Tibial artery (tissue), 4 donors: ENCODE measurements at regions not wholly inside any gene's neighbourhood (a gene's known extent, or its start where the extent isn't known, plus 50 kb on each side); places are given as distances from the start of the nearest gene placed in this dataset.

ENCODE experiments used
- DNase-seq, 2 donors: peaks; one replicate each; pipeline ENCODE4 v3.0.0-alpha.2; 2019
- H3K27ac ChIP-seq, 2 donors: fragments of 200-600 bp; sonication (generic) in 1 of 2; 1 replicate in 1 of 2; 2 replicates in 1 of 2; pipeline ENCODE4 v1.5.1; 2018 to 2019; ENCODE audit warnings: mild to moderate bottlenecking in 1 of 2
- H3K27me3 ChIP-seq, 2 donors: fragments of 200-600 bp; sonication (generic) in 1 of 2; one replicate each; pipeline versions ENCODE4 v1.5.1 to v1.6.0; 2016 to 2019
- H3K36me3 ChIP-seq, 3 donors: fragments of 200-600 bp; sonication (generic) in 2 of 3; one replicate each; pipeline ENCODE4 v1.5.1; 2016 to 2019; ENCODE audit warnings: mild to moderate bottlenecking in 2 of 3
- H3K4me1 ChIP-seq, 4 donors: fragments of 200-600 bp; sonication (generic) in 2 of 4; 1 replicate in 3 of 4; 2 replicates in 1 of 4; pipeline ENCODE4 v1.5.1; 2016 to 2019
- H3K4me3 ChIP-seq, 2 donors: fragments of 200-600 bp; sonication (generic) in 1 of 2; 1 replicate in 1 of 2; 2 replicates in 1 of 2; pipeline ENCODE4 v1.5.1; 2018 to 2019; ENCODE audit warnings: mild to moderate bottlenecking in 2 of 2
- H3K9me3 ChIP-seq, 3 donors: fragments of 200-600 bp; sonication (generic) in 1 of 3; one replicate each; pipeline ENCODE4 v1.5.1; 2016 to 2019
- intact Hi-C: fragments of 100-400 bp; cut with DNase I; formaldehyde crosslinking; loops from one replicate; pipeline ENCODE4 v1.15.0; 2023; ENCODE audit warnings: low total_unique reads
- TF ChIP-seq, protein P1 (sequence below), 2 experiments: fragments of 200-600 bp in 1 of 2; fragments of 450-650 bp in 1 of 2; IDR thresholded peaks; one replicate each; pipeline ENCODE4 v1.5.1; 2017 to 2019; ENCODE audit warnings: antibody characterized with exemption in 2 of 2, mild to moderate bottlenecking in 1 of 2, moderate library complexity in 1 of 2

DNA sequence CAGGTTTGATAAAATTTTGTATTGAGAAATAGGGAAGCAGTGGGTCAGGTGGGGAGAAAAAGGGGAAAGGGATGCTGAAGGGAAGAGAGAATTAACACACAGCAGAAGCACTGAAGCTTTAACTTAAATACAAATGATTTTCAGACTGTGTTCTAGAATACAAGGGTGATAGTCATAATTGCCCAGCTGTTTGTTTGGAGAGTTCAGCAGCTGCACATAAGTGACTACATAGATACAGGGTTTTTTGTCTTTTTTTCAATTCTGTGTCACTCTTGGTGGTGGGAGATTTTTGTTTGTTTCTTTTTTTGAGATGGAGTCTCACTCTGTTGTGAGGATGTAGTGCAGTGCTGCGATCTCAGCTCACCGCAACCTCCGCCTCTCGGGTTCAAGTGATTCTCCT is 590.4 kb upstream of the SEMA6A start:
- Histone ChIP-seq H3K4me3 (no peak overlapping the region), H3K9me3 (no peaks in the 10 kb centered on the region), H3K36me3 (no peaks in the 10 kb centered on the region), H3K27ac (no peak overlapping the region), H3K4me1 (no peaks in the 10 kb centered on the region), H3K27me3 (no peaks in the 10 kb centered on the region)
- TF ChIP-seq, protein P1, sequence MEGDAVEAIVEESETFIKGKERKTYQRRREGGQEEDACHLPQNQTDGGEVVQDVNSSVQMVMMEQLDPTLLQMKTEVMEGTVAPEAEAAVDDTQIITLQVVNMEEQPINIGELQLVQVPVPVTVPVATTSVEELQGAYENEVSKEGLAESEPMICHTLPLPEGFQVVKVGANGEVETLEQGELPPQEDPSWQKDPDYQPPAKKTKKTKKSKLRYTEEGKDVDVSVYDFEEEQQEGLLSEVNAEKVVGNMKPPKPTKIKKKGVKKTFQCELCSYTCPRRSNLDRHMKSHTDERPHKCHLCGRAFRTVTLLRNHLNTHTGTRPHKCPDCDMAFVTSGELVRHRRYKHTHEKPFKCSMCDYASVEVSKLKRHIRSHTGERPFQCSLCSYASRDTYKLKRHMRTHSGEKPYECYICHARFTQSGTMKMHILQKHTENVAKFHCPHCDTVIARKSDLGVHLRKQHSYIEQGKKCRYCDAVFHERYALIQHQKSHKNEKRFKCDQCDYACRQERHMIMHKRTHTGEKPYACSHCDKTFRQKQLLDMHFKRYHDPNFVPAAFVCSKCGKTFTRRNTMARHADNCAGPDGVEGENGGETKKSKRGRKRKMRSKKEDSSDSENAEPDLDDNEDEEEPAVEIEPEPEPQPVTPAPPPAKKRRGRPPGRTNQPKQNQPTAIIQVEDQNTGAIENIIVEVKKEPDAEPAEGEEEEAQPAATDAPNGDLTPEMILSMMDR (IDR thresholded peaks at IDR 0.05), result no peak
- no peak for DNase-seq
- intact Hi-C loops, result no loop called here

DNA sequence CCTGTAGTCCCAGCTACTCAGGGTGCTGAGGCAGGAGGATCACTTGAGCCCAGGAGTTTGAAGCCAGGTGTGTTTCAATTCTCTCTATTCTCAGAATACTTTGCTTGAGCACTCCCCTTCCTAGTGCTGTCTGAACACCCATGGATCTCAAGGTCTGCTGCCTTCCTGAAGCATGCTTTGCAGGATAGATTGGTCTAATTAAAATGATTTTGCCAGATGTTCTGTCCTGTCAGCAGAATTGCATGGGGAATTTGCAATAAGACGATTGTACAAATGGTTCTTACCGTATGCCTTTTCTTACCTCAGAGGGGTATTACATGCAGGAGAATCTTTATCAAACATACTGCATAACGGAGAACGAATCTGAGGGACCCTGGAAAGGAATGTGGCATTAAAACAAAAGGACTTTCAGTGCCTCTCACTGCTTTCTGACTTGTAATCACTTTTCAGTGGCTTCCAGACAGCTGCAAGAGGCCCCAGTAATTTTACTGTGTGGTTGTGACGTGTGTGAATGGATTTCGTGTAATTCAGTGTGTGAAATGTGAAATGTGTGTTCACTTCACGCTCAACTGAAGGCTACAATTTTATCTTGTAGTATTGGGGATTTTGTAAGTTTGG is 587.2 kb upstream of the SEMA6A start:
- Histone ChIP-seq H3K4me3 (no peak overlapping the region), H3K4me1 (no peaks in the 10 kb centered on the region), H3K36me3 (no peaks in the 10 kb centered on the region), H3K27ac (no peak overlapping the region), H3K27me3 (no peaks in the 10 kb centered on the region), H3K9me3 (no peaks in the 10 kb centered on the region)
- TF ChIP-seq, protein P1 (IDR thresholded peaks at IDR 0.05), result no peak
- no peak for DNase-seq
- intact Hi-C loops, result no loop called here

DNA sequence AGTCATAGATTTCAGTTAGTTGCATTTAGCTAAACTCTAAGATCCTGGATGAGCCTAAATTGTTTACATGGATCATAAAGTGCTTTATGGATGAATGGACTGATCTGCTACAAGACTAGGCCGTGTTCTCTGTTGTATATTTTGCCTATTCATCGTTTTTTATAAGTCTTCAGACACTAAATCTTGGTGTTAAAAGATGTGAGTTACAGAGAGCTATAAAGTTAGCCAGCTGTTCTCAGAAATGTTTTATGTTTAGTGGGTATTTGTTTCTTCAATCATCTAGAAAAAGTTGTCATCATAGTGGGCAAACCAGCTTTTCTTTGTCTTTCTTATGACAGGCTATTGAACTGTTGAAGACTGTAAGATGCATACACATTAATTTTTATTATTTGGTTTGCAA is 585.8 kb upstream of the SEMA6A start:
- intact Hi-C loops, result no loop called here

GRCh38 chr5:117149312-117149711 is 574.7 kb upstream of the SEMA6A start:
- Histone ChIP-seq H3K27me3 (no peaks in the 10 kb centered on the region), H3K27ac (no peak overlapping the region), H3K4me3 (no peak overlapping the region), H3K4me1 (no peaks in the 10 kb centered on the region), H3K9me3 (no peaks in the 10 kb centered on the region), H3K36me3 (no peaks in the 10 kb centered on the region)
- TF ChIP-seq, protein P1 (IDR thresholded peaks at IDR 0.05), result no peak
- intact Hi-C loops, result no loop called here
- no peak for DNase-seq

More for the DNA sequence above, 585.8 kb upstream of the SEMA6A start:
- Histone ChIP-seq H3K4me3 (no peak overlapping the region), H3K4me1 (no peaks in the 10 kb centered on the region), H3K9me3 (no peaks in the 10 kb centered on the region), H3K27ac (no peak overlapping the region), H3K36me3 (no peaks in the 10 kb centered on the region), H3K27me3 (no peaks in the 10 kb centered on the region)
- TF ChIP-seq, protein P1 (IDR thresholded peaks at IDR 0.05), result no peak
- DNase-seq, result no peak

DNA sequence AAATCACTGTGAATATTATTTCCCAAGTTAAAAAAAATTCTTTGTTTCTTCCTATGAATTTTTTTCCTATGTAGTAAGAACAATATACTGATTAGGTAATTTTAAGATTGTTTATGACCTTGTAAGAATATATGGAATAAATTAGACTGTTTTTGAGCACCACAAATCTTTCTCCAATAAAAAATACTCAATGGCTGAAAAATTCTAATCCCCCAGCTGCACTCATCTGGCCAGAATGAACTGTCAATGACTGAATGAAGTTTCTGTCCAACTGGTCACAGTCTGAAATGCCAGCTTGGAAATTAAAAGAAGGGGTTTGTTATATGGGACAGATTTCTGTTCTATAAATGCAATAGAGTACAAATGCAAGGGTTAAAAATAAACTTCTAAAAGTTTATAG is 569.5 kb upstream of the SEMA6A start:
- TF ChIP-seq, protein P1 (IDR thresholded peaks at IDR 0.05), result no peak
- intact Hi-C loops, result no loop called here
- Histone ChIP-seq H3K4me3 (no peak overlapping the region), H3K27me3 (no peaks in the 10 kb centered on the region), H3K36me3 (no peaks in the 10 kb centered on the region), H3K4me1 (no peaks in the 10 kb centered on the region), H3K9me3 (no peaks in the 10 kb centered on the region), H3K27ac (no peak overlapping the region)
- DNase-seq, result no peak

GRCh38 chr5:117143406-117143805 is 568.8 kb upstream of the SEMA6A start:
- intact Hi-C loops, result no loop called here
- Histone ChIP-seq H3K4me3 (no peak overlapping the region), H3K27ac (no peak overlapping the region), H3K9me3 (no peaks in the 10 kb centered on the region), H3K36me3 (no peaks in the 10 kb centered on the region), H3K4me1 (no peaks in the 10 kb centered on the region), H3K27me3 (no peaks in the 10 kb centered on the region)
- DNase-seq, result no peak
- TF ChIP-seq, protein P1 (IDR thresholded peaks at IDR 0.05), result no peak
